ENCODE measurements at regions not wholly inside any gene's neighbourhood (a gene's known extent, or its start where the extent isn't known, plus 50 kb on each side); places are given as distances from the start of the nearest gene placed in this dataset.

GRCh38 chr2:236459393-236459792 is 110.2 kb upstream of the ACKR3 start:
- TF ChIP-seq POLR2A (IDR thresholded peaks at IDR 0.05), result no peak
- no peak for TF ChIP-seq CTCF (IDR thresholded peaks at IDR 0.05)
- TF ChIP-seq POLR2AphosphoS5 (IDR thresholded peaks at IDR 0.05), result no peak
- H3K27me3 ChIP-seq, result no peaks in the 10 kb centered on the region
- H3K27ac ChIP-seq, result no peak overlapping the region
- peaks cover 5% of the 10 kb centered on the region for H3K36me3 ChIP-seq
- DNase-seq (ENCODE audit: low spot score in 2 of 2), result no peak
- H3K4me3 ChIP-seq, result no peak overlapping the region
- H3K9me3 ChIP-seq, result peaks cover 0 to 7% of the 10 kb centered on the region in 2 donors
- H3K4me1 ChIP-seq, result no peaks in the 10 kb centered on the region
- intact Hi-C loops (cut with DNase I; ENCODE audit: low total_unique reads), result no loop called here

GRCh38 chr2:236464140-236464539 is 105.5 kb upstream of the ACKR3 start:
- Histone ChIP-seq H3K27me3 (no peaks in the 10 kb centered on the region), H3K9me3 (peaks cover 12 to 18% of the 10 kb centered on the region in 2 donors), H3K27ac (no peak overlapping the region), H3K36me3 (peaks cover 5% of the 10 kb centered on the region), H3K4me3 (no peak overlapping the region), H3K4me1 (no peaks in the 10 kb centered on the region)
- TF ChIP-seq POLR2A (IDR thresholded peaks at IDR 0.05), result no peak
- TF ChIP-seq POLR2AphosphoS5 (IDR thresholded peaks at IDR 0.05), result no peak
- TF ChIP-seq CTCF (IDR thresholded peaks at IDR 0.05), result no peak
- no peak for DNase-seq (ENCODE audit: low spot score in 2 of 2)
- intact Hi-C loops (cut with DNase I; ENCODE audit: low total_unique reads), result loop anchor here (5.0 kb wide), 1 partner anchor 1852 kb away; no protein-coding TSS in a partner anchor

- Histone ChIP-seq H3K27ac (no peak overlapping the region), H3K36me3 (no peaks in the 10 kb centered on the region), H3K4me3 (no peak overlapping the region), H3K9me3 (peaks cover 0 to under 1% of the 10 kb centered on the region in 2 donors), H3K4me1 (no peaks in the 10 kb centered on the region), H3K27me3 (no peaks in the 10 kb centered on the region)
- intact Hi-C loops (cut with DNase I; ENCODE audit: low total_unique reads), result no loop called here
- DNase-seq (ENCODE audit: low spot score in 2 of 2), result no peak
- TF ChIP-seq POLR2AphosphoS5 (IDR thresholded peaks at IDR 0.05) (no peak), CTCF (IDR thresholded peaks at IDR 0.05) (no peak), POLR2A (IDR thresholded peaks at IDR 0.05) (no peak)
Measured at GRCh38 chr2:236472720-236473495, 96.7 kb upstream of the ACKR3 start.

- TF ChIP-seq CTCF (IDR thresholded peaks at IDR 0.05) (no peak), POLR2A (IDR thresholded peaks at IDR 0.05) (no peak), POLR2AphosphoS5 (IDR thresholded peaks at IDR 0.05) (no peak)
- Histone ChIP-seq H3K4me3 (no peak overlapping the region), H3K27me3 (no peaks in the 10 kb centered on the region), H3K4me1 (no peaks in the 10 kb centered on the region), H3K36me3 (no peaks in the 10 kb centered on the region), H3K9me3 (no peaks in the 10 kb centered on the region), H3K27ac (no peak overlapping the region)
- intact Hi-C loops (cut with DNase I; ENCODE audit: low total_unique reads), result no loop called here
- DNase-seq (ENCODE audit: low spot score in 2 of 2), result no peak
Measured at GRCh38 chr2:236473691-236474090, 95.9 kb upstream of the ACKR3 start.

GRCh38 chr2:236479814-236480213 is 89.8 kb upstream of the ACKR3 start:
- Histone ChIP-seq H3K36me3 (no peaks in the 10 kb centered on the region), H3K4me3 (no peak overlapping the region), H3K27ac (no peak overlapping the region), H3K4me1 (no peaks in the 10 kb centered on the region), H3K9me3 (peaks cover 8 to 23% of the 10 kb centered on the region in 2 donors), H3K27me3 (no peaks in the 10 kb centered on the region)
- intact Hi-C loops (cut with DNase I; ENCODE audit: low total_unique reads), result no loop called here
- no peak for DNase-seq (ENCODE audit: low spot score in 2 of 2)
- no peak for TF ChIP-seq CTCF (IDR thresholded peaks at IDR 0.05)

All from breast epithelium (tissue), 4 donors.